MM.1S (cell line): ENCODE measurements at regions not wholly inside any gene's neighbourhood (a gene's known extent, or its start where the extent isn't known, plus 50 kb on each side); places are given as distances from the start of the nearest gene placed in this dataset.

Experiments
- DNase-seq: peaks from one replicate; pipeline ENCODE4 v3.0.0-alpha.2; 2015
- H2AFZ ChIP-seq: fragments of 300-600 bp; sonication (generic); 2 replicates; pipeline ENCODE4 v1.6.0; 2016; ENCODE audit warnings: antibody characterized with exemption, low read length
- H3F3A ChIP-seq: fragments of 300-600 bp; sonication (generic); 2 replicates; pipeline ENCODE4 v1.6.1; 2016; ENCODE audit warnings: mild to moderate bottlenecking, antibody characterized with exemption, low read length, moderate library complexity, mixed read lengths; ENCODE audit not compliant: insufficient read depth
- H3K27ac ChIP-seq: fragments of 300-600 bp; sonication (generic); 2 replicates; pipeline ENCODE4 v1.5.1; 2016; ENCODE audit warnings: mild to moderate bottlenecking, low read length
- H3K27me3 ChIP-seq: fragments of 300-600 bp; sonication (generic); replicated peaks from 2 replicates; pipeline ENCODE4 v1.6.0; 2016; ENCODE audit warnings: low read length; ENCODE audit not compliant: insufficient read depth
- H3K36me3 ChIP-seq: fragments of 300-600 bp; sonication (generic); replicated peaks from 2 replicates; pipeline ENCODE4 v1.6.1; 2016; ENCODE audit warnings: mild to moderate bottlenecking, low read length, mixed read lengths; ENCODE audit not compliant: insufficient read depth
- H3K4me1 ChIP-seq: fragments of 300-600 bp; sonication (generic); 2 replicates; pipeline ENCODE4 v1.6.1; 2016; ENCODE audit warnings: low read length, mixed read lengths
- H3K4me2 ChIP-seq: fragments of 300-600 bp; sonication (generic); 2 replicates; pipeline ENCODE4 v1.6.0; 2016; ENCODE audit warnings: low read depth, low read length
- H3K4me3 ChIP-seq: fragments of 300-600 bp; sonication (generic); 2 replicates; pipeline ENCODE4 v1.5.1; 2016; ENCODE audit warnings: low read length, mixed read lengths
- H3K79me2 ChIP-seq: fragments of 300-600 bp; sonication (generic); 2 replicates; pipeline ENCODE4 v1.6.1; 2016; ENCODE audit warnings: mixed run types, low read length, mixed read lengths
- H3K9ac ChIP-seq: fragments of 300-600 bp; sonication (generic); 2 replicates; pipeline ENCODE4 v1.6.1; 2016; ENCODE audit warnings: low read length, mixed read lengths
- H3K9me2 ChIP-seq: fragments of 300-600 bp; sonication (generic); replicated peaks from 2 replicates; pipeline ENCODE4 v1.6.1; 2016; ENCODE audit warnings: mild to moderate bottlenecking, low read length, mixed read lengths; ENCODE audit not compliant: insufficient read depth
- H3K9me3 ChIP-seq: fragments of 300-600 bp; sonication (generic); replicated peaks from 2 replicates; pipeline ENCODE4 v1.6.1; 2016; ENCODE audit warnings: mild to moderate bottlenecking, low read length, mixed read lengths; ENCODE audit not compliant: insufficient read depth
- H4K20me1 ChIP-seq: fragments of 300-600 bp; sonication (generic); 2 replicates; pipeline ENCODE4 v1.6.1; 2016; ENCODE audit warnings: mild to moderate bottlenecking, low read length, moderate library complexity, mixed read lengths; ENCODE audit not compliant: insufficient read depth
- EZH2 ChIP-seq: fragments of 300-600 bp; sonication (generic); optimal IDR thresholded peaks from 2 replicates; pipeline ENCODE3; 2017; ENCODE audit warnings: low read depth, mild to moderate bottlenecking, antibody characterized with exemption, low read length, mixed read lengths
- EZH2phosphoT487 ChIP-seq: fragments of 300-600 bp; sonication (generic); IDR thresholded peaks from 2 replicates; pipeline ENCODE4 v1.6.1; 2018; ENCODE audit warnings: antibody characterized with exemption, low read length
- TF ChIP-seq, protein P1 (sequence below): fragments of 300-600 bp; sonication (generic); IDR thresholded peaks from 2 replicates; pipeline ENCODE4 v1.5.1; 2016; ENCODE audit warnings: antibody characterized with exemption, low read length, mixed read lengths

DNA sequence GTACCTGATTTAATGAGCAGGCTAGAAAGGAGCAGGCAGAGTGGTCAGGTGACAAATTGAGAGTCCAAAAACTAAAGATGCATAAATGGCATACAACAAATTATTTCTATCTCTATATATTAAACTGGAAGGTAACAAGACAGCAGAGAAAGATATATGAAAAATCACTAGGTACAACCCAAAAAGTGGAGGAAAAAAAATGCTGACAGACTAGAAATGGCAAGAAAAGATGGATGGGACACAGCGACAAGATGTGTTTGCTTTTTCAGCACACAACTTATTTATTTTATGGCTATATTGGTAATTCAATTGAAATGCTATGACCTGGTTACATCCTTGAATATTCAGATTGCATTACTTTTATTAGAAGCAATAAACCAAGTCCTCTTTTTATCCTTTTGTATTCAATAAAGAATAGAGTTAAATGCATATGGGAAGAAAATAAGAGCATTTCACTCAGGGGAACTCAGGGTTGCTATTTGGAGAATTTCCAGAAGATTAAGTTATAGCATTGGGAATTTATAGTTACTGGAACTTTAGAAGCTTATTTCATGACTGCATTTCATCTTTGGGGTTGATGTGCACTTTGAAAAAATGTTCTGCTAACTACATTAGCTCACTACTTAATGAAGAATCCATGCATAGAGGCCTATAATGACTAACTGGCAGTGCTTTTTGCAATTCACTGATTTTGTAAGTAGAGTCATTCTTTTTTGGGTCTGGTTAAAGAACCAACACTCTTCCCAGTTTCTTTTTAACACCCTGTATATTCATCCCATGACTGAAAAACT is 566.6 kb upstream of the TUSC1 start:
- H3K27ac ChIP-seq: no peak overlapping the region
- H3K9me2 ChIP-seq: no peaks in the 10 kb centered on the region
- no peak overlapping the region for H3K9ac ChIP-seq
- H3K4me1 ChIP-seq: no peaks in the 10 kb centered on the region
- no peak overlapping the region for H2AFZ ChIP-seq
- H3K79me2 ChIP-seq: no peaks in the 10 kb centered on the region
- H3K36me3 ChIP-seq: no peaks in the 10 kb centered on the region
- H3F3A ChIP-seq: no peaks in the 10 kb centered on the region
- no peaks in the 10 kb centered on the region for H3K27me3 ChIP-seq
- H3K4me3 ChIP-seq: no peak overlapping the region
- TF ChIP-seq, protein P1, sequence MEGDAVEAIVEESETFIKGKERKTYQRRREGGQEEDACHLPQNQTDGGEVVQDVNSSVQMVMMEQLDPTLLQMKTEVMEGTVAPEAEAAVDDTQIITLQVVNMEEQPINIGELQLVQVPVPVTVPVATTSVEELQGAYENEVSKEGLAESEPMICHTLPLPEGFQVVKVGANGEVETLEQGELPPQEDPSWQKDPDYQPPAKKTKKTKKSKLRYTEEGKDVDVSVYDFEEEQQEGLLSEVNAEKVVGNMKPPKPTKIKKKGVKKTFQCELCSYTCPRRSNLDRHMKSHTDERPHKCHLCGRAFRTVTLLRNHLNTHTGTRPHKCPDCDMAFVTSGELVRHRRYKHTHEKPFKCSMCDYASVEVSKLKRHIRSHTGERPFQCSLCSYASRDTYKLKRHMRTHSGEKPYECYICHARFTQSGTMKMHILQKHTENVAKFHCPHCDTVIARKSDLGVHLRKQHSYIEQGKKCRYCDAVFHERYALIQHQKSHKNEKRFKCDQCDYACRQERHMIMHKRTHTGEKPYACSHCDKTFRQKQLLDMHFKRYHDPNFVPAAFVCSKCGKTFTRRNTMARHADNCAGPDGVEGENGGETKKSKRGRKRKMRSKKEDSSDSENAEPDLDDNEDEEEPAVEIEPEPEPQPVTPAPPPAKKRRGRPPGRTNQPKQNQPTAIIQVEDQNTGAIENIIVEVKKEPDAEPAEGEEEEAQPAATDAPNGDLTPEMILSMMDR: no peak
- TF ChIP-seq EZH2: no peak
- TF ChIP-seq EZH2phosphoT487: no peak
- no peaks in the 10 kb centered on the region for H4K20me1 ChIP-seq
- H3K9me3 ChIP-seq: no peaks in the 10 kb centered on the region
- no peak for DNase-seq
- H3K4me2 ChIP-seq: no peak overlapping the region

DNA sequence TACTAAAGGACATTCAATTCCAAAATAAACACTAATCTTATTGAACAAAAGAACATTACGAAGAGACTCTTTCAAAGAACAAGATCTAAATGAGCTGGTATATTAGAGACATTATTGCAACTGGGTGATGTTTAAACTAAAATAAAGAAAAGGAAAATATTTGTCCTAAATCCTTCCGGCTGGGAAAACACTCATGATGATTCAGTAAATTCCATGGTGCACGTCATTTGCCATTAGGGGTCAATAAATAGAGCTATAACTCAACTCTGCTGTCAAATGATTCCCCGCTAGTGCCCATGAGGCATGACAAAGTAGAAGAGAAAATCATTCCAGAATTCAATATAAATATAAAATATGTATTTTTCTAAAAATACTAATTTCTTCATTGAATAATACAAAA is 565.5 kb upstream of the TUSC1 start:
- TF ChIP-seq, protein P1: no peak
- TF ChIP-seq EZH2phosphoT487: no peak
- no peak for TF ChIP-seq EZH2
- H3K4me3 ChIP-seq: no peak overlapping the region
- no peaks in the 10 kb centered on the region for H3K27me3 ChIP-seq
- H3K9me2 ChIP-seq: no peaks in the 10 kb centered on the region
- no peak overlapping the region for H3K9ac ChIP-seq
- no peaks in the 10 kb centered on the region for H3K9me3 ChIP-seq
- H2AFZ ChIP-seq: no peak overlapping the region
- H3K36me3 ChIP-seq: no peaks in the 10 kb centered on the region
- H3K4me1 ChIP-seq: no peaks in the 10 kb centered on the region
- no peaks in the 10 kb centered on the region for H3K79me2 ChIP-seq
- no peaks in the 10 kb centered on the region for H3F3A ChIP-seq
- H3K27ac ChIP-seq: no peak overlapping the region
- H3K4me2 ChIP-seq: no peak overlapping the region
- no peak for DNase-seq
- H4K20me1 ChIP-seq: no peaks in the 10 kb centered on the region

DNA sequence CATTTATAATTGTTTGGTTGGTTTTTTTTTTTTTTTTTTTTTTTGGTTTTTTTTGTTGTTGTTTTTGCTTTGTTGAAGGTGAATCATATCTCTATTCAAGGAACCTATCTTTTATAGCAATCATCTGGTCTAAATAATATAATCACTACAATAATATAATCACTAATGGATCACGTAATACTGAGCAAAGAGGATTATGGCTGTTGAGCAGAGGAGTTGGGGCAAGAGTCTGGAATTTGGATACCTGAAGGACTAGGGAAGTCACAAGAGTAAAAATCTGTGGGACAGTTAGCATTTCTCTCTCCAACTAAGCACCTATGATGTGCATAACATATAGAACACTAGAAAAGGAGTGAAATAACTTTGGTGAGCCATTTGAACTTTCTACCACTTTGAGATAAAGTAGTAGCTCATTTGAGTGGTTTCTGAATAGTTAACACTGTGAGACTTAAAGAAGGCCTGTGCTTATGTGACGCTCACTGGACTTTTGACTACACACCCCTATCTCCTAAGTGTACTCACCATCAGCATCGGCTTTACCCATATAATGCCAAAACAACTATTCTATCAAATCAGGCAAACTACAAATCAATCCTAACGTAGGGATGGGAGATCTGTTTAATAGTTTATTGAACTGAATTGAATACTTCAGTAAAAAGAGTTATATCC is 564.9 kb upstream of the TUSC1 start:
- no peaks in the 10 kb centered on the region for H3K79me2 ChIP-seq
- no peak overlapping the region for H3K4me3 ChIP-seq
- no peak for DNase-seq
- no peaks in the 10 kb centered on the region for H3K36me3 ChIP-seq
- no peak overlapping the region for H3K27ac ChIP-seq
- no peak overlapping the region for H2AFZ ChIP-seq
- H3F3A ChIP-seq: no peaks in the 10 kb centered on the region
- H3K4me1 ChIP-seq: no peaks in the 10 kb centered on the region
- no peaks in the 10 kb centered on the region for H3K9me3 ChIP-seq
- no peak overlapping the region for H3K4me2 ChIP-seq
- H3K9ac ChIP-seq: no peak overlapping the region
- TF ChIP-seq, protein P1: no peak
- no peak for TF ChIP-seq EZH2phosphoT487
- no peak for TF ChIP-seq EZH2
- H4K20me1 ChIP-seq: no peaks in the 10 kb centered on the region
- no peaks in the 10 kb centered on the region for H3K27me3 ChIP-seq
- H3K9me2 ChIP-seq: no peaks in the 10 kb centered on the region
